Left forelimb (tissue), 1 donor: ENCODE measurements at regions not wholly inside any gene's neighbourhood (a gene's known extent, or its start where the extent isn't known, plus 50 kb on each side); places are given as distances from the start of the nearest gene placed in this dataset.
"Not testable (repeated sequence)": the region's sequence is repeated elsewhere in the genome, so short reads cannot be mapped to it uniquely, and the experiment has no call there.

Experiments
- DNase-seq: peaks from one replicate; pipeline ENCODE4 v3.0.0-alpha.2; 2018; ENCODE audit warnings: low spot score

- no peak for DNase-seq
These were observed 1057.1 kb upstream of the CRIM1 start for GRCh38 chr2:35298493-35298892.

- no peak for DNase-seq
These were observed 1058.2 kb upstream of the CRIM1 start for GRCh38 chr2:35297403-35297802.

- no peak for DNase-seq
These were observed 1060.8 kb upstream of the CRIM1 start for GRCh38 chr2:35294636-35295263.

- no peak for DNase-seq
These were observed 1062.3 kb upstream of the CRIM1 start for GRCh38 chr2:35293261-35293660.

GRCh38 chr2:35292199-35292598, 1063.4 kb upstream of the CRIM1 start:
- DNase-seq, result no peak

GRCh38 chr2:35281702-35282101, 1073.9 kb upstream of the CRIM1 start:
- no peak for DNase-seq

- no peak for DNase-seq
These were observed 1099.8 kb upstream of the CRIM1 start for GRCh38 chr2:35255826-35256225.

GRCh38 chr2:35251156-35251555, 1104.4 kb upstream of the CRIM1 start:
- DNase-seq, result no peak

GRCh38 chr2:35246702-35247101, 1108.9 kb upstream of the CRIM1 start:
- no peak for DNase-seq

- DNase-seq, result no peak
These were observed 1127.0 kb upstream of the CRIM1 start for GRCh38 chr2:35228584-35228983.

GRCh38 chr2:35220461-35220860, 1135.1 kb upstream of the CRIM1 start:
- no peak for DNase-seq

GRCh38 chr2:35204881-35205280, 1150.7 kb upstream of the CRIM1 start:
- DNase-seq, result no peak

- DNase-seq, result no peak
These were observed 1151.3 kb upstream of the CRIM1 start for GRCh38 chr2:35204323-35204722.

- DNase-seq, result no peak
These were observed 1156.3 kb upstream of the CRIM1 start for GRCh38 chr2:35199298-35199697.

GRCh38 chr2:35185861-35186412, 1169.6 kb upstream of the CRIM1 start:
- DNase-seq, result no peak

GRCh38 chr2:35184471-35184870, 1171.1 kb upstream of the CRIM1 start:
- DNase-seq, result no peak

GRCh38 chr2:35176726-35177125, 1178.9 kb upstream of the CRIM1 start:
- not testable (repeated sequence) for DNase-seq

- DNase-seq, result no peak
These were observed 1180.7 kb upstream of the CRIM1 start for GRCh38 chr2:35174845-35175244.

- no peak for DNase-seq
These were observed 1182.9 kb upstream of the CRIM1 start for GRCh38 chr2:35172687-35173086.

GRCh38 chr2:35168351-35168750, 1187.2 kb upstream of the CRIM1 start:
- DNase-seq, result no peak

GRCh38 chr2:35163948-35164347, 1191.6 kb upstream of the CRIM1 start:
- DNase-seq, result no peak

- DNase-seq, result no peak
These were observed 1194.7 kb upstream of the CRIM1 start for GRCh38 chr2:35160871-35161270.

- no peak for DNase-seq
These were observed 1229.7 kb upstream of the CRIM1 start for GRCh38 chr2:35125871-35126270.

GRCh38 chr2:35125278-35125677, 1230.3 kb upstream of the CRIM1 start:
- no peak for DNase-seq
